ENCODE measurements at regions not wholly inside any gene's neighbourhood (a gene's known extent, or its start where the extent isn't known, plus 50 kb on each side); places are given as distances from the start of the nearest gene placed in this dataset.
"Not testable (repeated sequence)": the region's sequence is repeated elsewhere in the genome, so short reads cannot be mapped to it uniquely, and the experiment has no call there.

- TF ChIP-seq, protein P1, sequence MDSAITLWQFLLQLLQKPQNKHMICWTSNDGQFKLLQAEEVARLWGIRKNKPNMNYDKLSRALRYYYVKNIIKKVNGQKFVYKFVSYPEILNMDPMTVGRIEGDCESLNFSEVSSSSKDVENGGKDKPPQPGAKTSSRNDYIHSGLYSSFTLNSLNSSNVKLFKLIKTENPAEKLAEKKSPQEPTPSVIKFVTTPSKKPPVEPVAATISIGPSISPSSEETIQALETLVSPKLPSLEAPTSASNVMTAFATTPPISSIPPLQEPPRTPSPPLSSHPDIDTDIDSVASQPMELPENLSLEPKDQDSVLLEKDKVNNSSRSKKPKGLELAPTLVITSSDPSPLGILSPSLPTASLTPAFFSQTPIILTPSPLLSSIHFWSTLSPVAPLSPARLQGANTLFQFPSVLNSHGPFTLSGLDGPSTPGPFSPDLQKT (IDR thresholded peaks at IDR 0.05; ENCODE audit: borderline replicate concordance, low read depth, low read length) = not testable (repeated sequence)
- not testable (repeated sequence) for TF ChIP-seq KLF10 (tag by site-specific recombination; IDR thresholded peaks at IDR 0.05)
Measured at GRCh38 chr2:87572906-87573305, 175.0 kb upstream of the PLGLB2 start.
